HCT116 (cell line): ENCODE measurements at regions not wholly inside any gene's neighbourhood (a gene's known extent, or its start where the extent isn't known, plus 50 kb on each side); places are given as distances from the start of the nearest gene placed in this dataset.

Source experiments
- ATAC-seq: fragments of 200-7000 bp; cut with Tn5 transposase; 2 replicates; pipeline ENCODE4 v1.9.1; 2020; ENCODE audit warnings: mild to moderate bottlenecking, moderate library complexity
- BruUV-seq: library from RNA; stranded (reverse); fragments of 400-500 nt; replicated peaks from 2 replicates; lab custom pipeline; 2021; lab: Mats Ljungman, UMichigan
- CTCF ChIA-PET: fragments of 300-600 bp; sonication (Branson Sonifier 250); formaldehyde crosslinking; loops from one replicate; lab custom pipeline; 2021; ENCODE audit warnings: antibody characterized with exemption; lab: Charles Lee
- POLR2A ChIA-PET: fragments of 300-600, 350-600 bp; sonication (Branson Sonifier 250); formaldehyde crosslinking; loops from one replicate; lab custom pipeline; 2021; ENCODE audit warnings: antibody characterized with exemption; lab: Charles Lee
- RAD21 ChIA-PET, 2 experiments: fragments of 300-600 bp; sonication (Branson Sonifier 250); formaldehyde crosslinking; loops; one replicate each; lab custom pipeline; 2023; ENCODE audit warnings: low total read pairs in 2 of 2; ENCODE audit not compliant: uncharacterized antibody in 2 of 2, unreplicated experiment in 2 of 2, low non-redundant PET in 1 of 2; lab: Charles Lee
- DNase-seq: peaks from one replicate; pipeline ENCODE4 v3.0.0-alpha.2; 2010; ENCODE audit warnings: low read depth, low spot score
- H2AFZ ChIP-seq: fragments of 200-600 bp; shearing (Covaris generic), sonication (generic); 2 replicates; pipeline ENCODE4 v1.6.1; 2017; ENCODE audit warnings: low read depth, mixed run types, mixed read lengths, antibody characterized with exemption, low read length; ENCODE audit not compliant: poor library complexity, severe bottlenecking
- H3K27ac ChIP-seq: 2 replicates; pipeline ENCODE4 v1.5.1; 2012; ENCODE audit warnings: low read depth, low read length
- H3K27me3 ChIP-seq: fragments of 200-600 bp; sonication (generic); 2 replicates; pipeline ENCODE4 v1.6.1; 2016; ENCODE audit warnings: mixed run types, low read length, mixed read lengths; ENCODE audit not compliant: insufficient read depth
- H3K36me3 ChIP-seq, 2 experiments: fragments of 200-500 bp in 1 of 2; fragments of 200-600 bp in 1 of 2; sonication (Bioruptor generic) in 1 of 2; sonication (generic) in 1 of 2; 2 replicates each; pipeline versions ENCODE4 v1.5.1 to v1.6.1; 2014 to 2016; ENCODE audit warnings: low read length in 2 of 2, inconsistent platforms in 1 of 2, mixed read lengths in 1 of 2, mixed run types in 1 of 2; ENCODE audit not compliant: insufficient read depth in 2 of 2, control insufficient read depth in 1 of 2
- H3K4me1 ChIP-seq, 2 experiments: fragments of 200-600 bp in 1 of 2; sonication (generic) in 1 of 2; 2 replicates each; pipeline versions ENCODE4 v1.5.1 to v1.6.1; 2012 to 2017; ENCODE audit warnings: low read length in 2 of 2, inconsistent platforms in 1 of 2, mild to moderate bottlenecking in 1 of 2, mixed read lengths in 1 of 2, mixed run types in 1 of 2, moderate library complexity in 1 of 2; ENCODE audit not compliant: insufficient read depth in 2 of 2, control insufficient read depth in 1 of 2
- H3K4me2 ChIP-seq: fragments of 200-600 bp; sonication (generic); 2 replicates; pipeline ENCODE4 v1.6.1; 2017; ENCODE audit warnings: mixed run types, low read length, mixed read lengths
- H3K4me3 ChIP-seq, 2 experiments: fragments of 200-600 bp in 1 of 2; sonication (generic) in 1 of 2; replicated peaks in 1 of 2; 2 replicates each; pipeline ENCODE4 v1.5.1; 2011 to 2016; ENCODE audit warnings: low read length in 2 of 2, control low read depth in 1 of 2, low read depth in 1 of 2, mild to moderate bottlenecking in 1 of 2, mixed read lengths in 1 of 2, mixed run types in 1 of 2
- H3K79me2 ChIP-seq: fragments of 200-600 bp; sonication (generic); 2 replicates; pipeline ENCODE4 v1.6.1; 2017; ENCODE audit warnings: mild to moderate bottlenecking, mixed run types, low read length, moderate library complexity, mixed read lengths; ENCODE audit not compliant: insufficient read depth
- H3K9ac ChIP-seq: fragments of 200-600 bp; sonication (generic); 2 replicates; pipeline ENCODE4 v1.6.1; 2016; ENCODE audit warnings: low read length, mixed read lengths
- H3K9me2 ChIP-seq: fragments of 200-600 bp; sonication (generic), shearing (Covaris generic); 2 replicates; pipeline ENCODE4 v1.6.1; 2017; ENCODE audit warnings: mixed run types, mild to moderate bottlenecking, moderate library complexity; ENCODE audit not compliant: insufficient read depth
- H3K9me3 ChIP-seq, 2 experiments: fragments of 200-500 bp in 1 of 2; fragments of 200-600 bp in 1 of 2; sonication (Bioruptor generic) in 1 of 2; sonication (generic) in 1 of 2; 2 replicates each; pipeline ENCODE4 v1.6.1; 2014 to 2017; ENCODE audit warnings: low read length in 2 of 2, mixed read lengths in 2 of 2, inconsistent platforms in 1 of 2, low read depth in 1 of 2, mild to moderate bottlenecking in 1 of 2, mixed run types in 1 of 2, moderate library complexity in 1 of 2; ENCODE audit not compliant: control insufficient read depth in 1 of 2, insufficient read depth in 1 of 2
- H4K20me1 ChIP-seq: fragments of 200-600 bp; sonication (generic), shearing (Covaris generic); 2 replicates; pipeline ENCODE4 v1.6.1; 2017; ENCODE audit warnings: mixed run types, mild to moderate bottlenecking, moderate library complexity; ENCODE audit not compliant: insufficient read depth
- ATF3 ChIP-seq: IDR thresholded peaks from 2 replicates; pipeline ENCODE4 v1.6.1; 2012
- CEBPB ChIP-seq: IDR thresholded peaks from 2 replicates; pipeline ENCODE4 v1.6.1; 2012; ENCODE audit warnings: low read depth
- CTCF ChIP-seq, 3 experiments: fragments of 200-600 bp in 1 of 3; sonication (generic) in 1 of 3; IDR thresholded peaks in 2 of 3; conservative IDR thresholded peaks in 1 of 3; 2 replicates each; pipeline ENCODE4 v1.5.1; 2012 to 2017; ENCODE audit warnings: low read depth in 2 of 3, low read length in 2 of 3, antibody characterized with exemption in 1 of 3, borderline replicate concordance in 1 of 3, control low read depth in 1 of 3, mild to moderate bottlenecking in 1 of 3, mixed read lengths in 1 of 3, mixed run types in 1 of 3, moderate library complexity in 1 of 3; ENCODE audit not compliant: insufficient read depth in 1 of 3
- EZH2 ChIP-seq: fragments of 200-600 bp; sonication (generic); IDR thresholded peaks from 2 replicates; pipeline ENCODE4 v1.6.1; 2017; ENCODE audit warnings: antibody characterized with exemption, mixed run types
- EZH2phosphoT487 ChIP-seq: fragments of 200-600 bp; IDR thresholded peaks from 2 replicates; pipeline ENCODE4 v1.6.1; 2018; ENCODE audit warnings: antibody characterized with exemption, borderline replicate concordance
- FOSL1 ChIP-seq: IDR thresholded peaks from 2 replicates; pipeline ENCODE4 v1.6.1; 2012; ENCODE audit warnings: low read depth
- JUND ChIP-seq: IDR thresholded peaks from 2 replicates; pipeline ENCODE4 v1.6.1; 2012
- POLR2A ChIP-seq: IDR thresholded peaks from 2 replicates; pipeline ENCODE4 v1.7.0; 2011; ENCODE audit warnings: borderline replicate concordance; ENCODE audit not compliant: insufficient read depth, insufficient read length; ENCODE audit errors: extremely low read depth
- POLR2AphosphoS5 ChIP-seq: IDR thresholded peaks from 2 replicates; pipeline ENCODE4 v1.6.1; 2011; ENCODE audit warnings: mild to moderate bottlenecking, low read depth, low read length, moderate library complexity
- REST ChIP-seq: IDR thresholded peaks from 2 replicates; pipeline ENCODE4 v1.6.1; 2012; ENCODE audit warnings: low read depth
- SIN3A ChIP-seq: IDR thresholded peaks from 2 replicates; pipeline ENCODE4 v1.6.1; 2012; ENCODE audit warnings: low read depth
- SRF ChIP-seq: IDR thresholded peaks from 2 replicates; pipeline ENCODE4 v1.6.1; 2012; ENCODE audit warnings: low read depth
- ZBTB33 ChIP-seq: IDR thresholded peaks from 2 replicates; pipeline ENCODE4 v1.6.1; 2011; ENCODE audit warnings: mild to moderate bottlenecking, low read length, moderate library complexity; ENCODE audit not compliant: insufficient replicate concordance; ENCODE audit errors: extremely low read depth
- ZFX ChIP-seq: fragments of 450-650 bp; IDR thresholded peaks from 2 replicates; pipeline ENCODE4 v1.6.1; 2017
- ZNF274 ChIP-seq: fragments of 200-500 bp; sonication (Bioruptor generic); IDR thresholded peaks from 2 replicates; pipeline ENCODE4 v1.6.1; 2014; ENCODE audit warnings: mild to moderate bottlenecking, low read depth, low read length, inconsistent platforms
- intact Hi-C: fragments of 100-400 bp; cut with micrococcal nuclease; formaldehyde crosslinking; loops from 2 replicates; pipeline ENCODE4 v1.10.0; 2022

GRCh38 chr3:181862502-181862901 lies 150.8 kb downstream of the SOX2 start:
- no peak overlapping the region for H3K9ac ChIP-seq
- POLR2A ChIA-PET = no interaction called here
- no peak overlapping the region for H3K27ac ChIP-seq
- TF ChIP-seq EZH2phosphoT487 = no peak
- no peak for TF ChIP-seq SIN3A
- TF ChIP-seq ATF3 = no peak
- TF ChIP-seq POLR2A = no peak
- no peak for TF ChIP-seq CTCF (IDR thresholded peaks at IDR 0.05 in 2 of 3, conservative IDR thresholded peaks at IDR 0.05 in 1 of 3; ENCODE audit: borderline replicate concordance in 1 of 3, insufficient read depth in 1 of 3, low read depth in 2 of 3, low read length in 2 of 3)
- no peak for TF ChIP-seq POLR2AphosphoS5
- no peak for TF ChIP-seq ZFX
- no peak for TF ChIP-seq ZNF274
- no peak for TF ChIP-seq EZH2
- TF ChIP-seq FOSL1 = no peak
- no peak for TF ChIP-seq CEBPB
- no peak for TF ChIP-seq REST
- no peak for TF ChIP-seq SRF
- TF ChIP-seq JUND = no peak
- TF ChIP-seq ZBTB33 = no peak
- no peaks in the 10 kb centered on the region for H3K27me3 ChIP-seq
- H3K36me3 ChIP-seq = no peaks in the 10 kb centered on the region
- intact Hi-C loops = no loop called here
- CTCF ChIA-PET = no interaction called here
- no peaks in the 10 kb centered on the region for H3K79me2 ChIP-seq
- H2AFZ ChIP-seq = no peak overlapping the region
- no peak for DNase-seq
- H3K4me1 ChIP-seq = no peaks in the 10 kb centered on the region
- H3K9me2 ChIP-seq = no peaks in the 10 kb centered on the region
- BruUV-seq = no TSS peak
- H3K9me3 ChIP-seq = no peaks in the 10 kb centered on the region
- no peaks in the 10 kb centered on the region for H4K20me1 ChIP-seq
- H3K4me2 ChIP-seq = no peak overlapping the region
- H3K4me3 ChIP-seq = no peak overlapping the region
- no peak for ATAC-seq
- RAD21 ChIA-PET = no interaction called here
